ENCODE measurements at regions not wholly inside any gene's neighbourhood (a gene's known extent, or its start where the extent isn't known, plus 50 kb on each side); places are given as distances from the start of the nearest gene placed in this dataset.

- H3K4me2 ChIP-seq (ENCODE audit: low read length) = no peak overlapping the region
- no peak overlapping the region for H3K9ac ChIP-seq (ENCODE audit: low read length)
- no peaks in the 10 kb centered on the region for H4K20me1 ChIP-seq (ENCODE audit: insufficient read depth, low read length)
- no peaks in the 10 kb centered on the region for H3K9me3 ChIP-seq (ENCODE audit: insufficient read depth, low read depth, low read length)
- Mint-ChIP-seq H3K27me3 (ENCODE audit: low read depth, unreplicated experiment) (peaks cover 2% of the 10 kb centered on the region), H3K9me3 (ENCODE audit: unreplicated experiment) (peaks cover 2% of the 10 kb centered on the region), H3K27ac (ENCODE audit: unreplicated experiment) (no peak overlapping the region), H3K4me1 (ENCODE audit: low read depth, unreplicated experiment) (no peaks in the 10 kb centered on the region), H3K36me3 (ENCODE audit: low read depth, unreplicated experiment) (peaks cover 2% of the 10 kb centered on the region), H3K4me3 (ENCODE audit: unreplicated experiment) (no peak overlapping the region)
- FAIRE-seq (no peak), DNase-seq (ENCODE audit: low read depth) (no peak)
- H3K27ac ChIP-seq (ENCODE audit: low read depth, low read length) = no peak overlapping the region
- no peak overlapping the region for H2AFZ ChIP-seq (ENCODE audit: low read depth, low read length)
- no peaks in the 10 kb centered on the region for H3K79me2 ChIP-seq (ENCODE audit: insufficient read depth, low read length)
- H3K36me3 ChIP-seq (ENCODE audit: insufficient read depth, low read length) = no peaks in the 10 kb centered on the region
- TF ChIP-seq EZH2 (IDR thresholded peaks at IDR 0.05; ENCODE audit: insufficient read depth, low read length) = no peak
- TF ChIP-seq, protein P1, sequence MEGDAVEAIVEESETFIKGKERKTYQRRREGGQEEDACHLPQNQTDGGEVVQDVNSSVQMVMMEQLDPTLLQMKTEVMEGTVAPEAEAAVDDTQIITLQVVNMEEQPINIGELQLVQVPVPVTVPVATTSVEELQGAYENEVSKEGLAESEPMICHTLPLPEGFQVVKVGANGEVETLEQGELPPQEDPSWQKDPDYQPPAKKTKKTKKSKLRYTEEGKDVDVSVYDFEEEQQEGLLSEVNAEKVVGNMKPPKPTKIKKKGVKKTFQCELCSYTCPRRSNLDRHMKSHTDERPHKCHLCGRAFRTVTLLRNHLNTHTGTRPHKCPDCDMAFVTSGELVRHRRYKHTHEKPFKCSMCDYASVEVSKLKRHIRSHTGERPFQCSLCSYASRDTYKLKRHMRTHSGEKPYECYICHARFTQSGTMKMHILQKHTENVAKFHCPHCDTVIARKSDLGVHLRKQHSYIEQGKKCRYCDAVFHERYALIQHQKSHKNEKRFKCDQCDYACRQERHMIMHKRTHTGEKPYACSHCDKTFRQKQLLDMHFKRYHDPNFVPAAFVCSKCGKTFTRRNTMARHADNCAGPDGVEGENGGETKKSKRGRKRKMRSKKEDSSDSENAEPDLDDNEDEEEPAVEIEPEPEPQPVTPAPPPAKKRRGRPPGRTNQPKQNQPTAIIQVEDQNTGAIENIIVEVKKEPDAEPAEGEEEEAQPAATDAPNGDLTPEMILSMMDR (IDR thresholded peaks at IDR 0.05; ENCODE audit: insufficient read depth, low read depth, low read length) = no peak
- H3K4me3 ChIP-seq (ENCODE audit: insufficient read depth, low read depth, low read length) = no peak overlapping the region
- H3K4me1 ChIP-seq (ENCODE audit: insufficient read depth, low read length) = no peaks in the 10 kb centered on the region
- H3K27me3 ChIP-seq (ENCODE audit: insufficient read depth, low read length) = no peaks in the 10 kb centered on the region
Measured at GRCh38 chr7:17485904-17486303, 187.5 kb downstream of the AHR start.

DNA sequence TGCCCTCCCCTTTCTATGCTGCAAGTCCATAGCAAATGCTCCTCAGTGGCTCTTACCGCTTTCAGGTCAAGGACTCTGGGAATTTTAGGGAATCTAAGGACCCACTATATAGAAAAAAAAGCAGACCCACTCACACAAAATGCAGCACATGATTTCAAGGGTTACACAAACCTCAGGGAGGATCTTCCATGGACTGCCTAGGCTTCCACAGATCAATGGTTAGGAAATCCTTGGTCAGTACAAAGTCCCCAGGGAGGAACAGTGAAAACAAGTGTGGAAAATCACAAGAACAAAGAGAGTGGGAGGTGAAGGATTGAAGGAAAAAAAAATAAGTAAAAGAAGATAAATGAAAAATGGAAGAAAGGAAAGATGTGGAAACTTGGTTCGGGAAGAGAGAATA is 188.4 kb downstream of the AHR start:
- Mint-ChIP-seq H3K4me1 (ENCODE audit: low read depth, unreplicated experiment) (no peaks in the 10 kb centered on the region), H3K27ac (ENCODE audit: unreplicated experiment) (no peak overlapping the region), H3K9me3 (ENCODE audit: unreplicated experiment) (peaks cover 2% of the 10 kb centered on the region), H3K36me3 (ENCODE audit: low read depth, unreplicated experiment) (peaks cover 2% of the 10 kb centered on the region), H3K27me3 (ENCODE audit: low read depth, unreplicated experiment) (peaks cover 2% of the 10 kb centered on the region), H3K4me3 (ENCODE audit: unreplicated experiment) (no peak overlapping the region)
- H3K4me3 ChIP-seq (ENCODE audit: insufficient read depth, low read depth, low read length) = no peak overlapping the region
- H3K79me2 ChIP-seq (ENCODE audit: insufficient read depth, low read length) = no peaks in the 10 kb centered on the region
- no peaks in the 10 kb centered on the region for H3K27me3 ChIP-seq (ENCODE audit: insufficient read depth, low read length)
- H3K4me1 ChIP-seq (ENCODE audit: insufficient read depth, low read length) = no peaks in the 10 kb centered on the region
- H4K20me1 ChIP-seq (ENCODE audit: insufficient read depth, low read length) = no peaks in the 10 kb centered on the region
- TF ChIP-seq, protein P1 (IDR thresholded peaks at IDR 0.05; ENCODE audit: insufficient read depth, low read depth, low read length) = no peak
- TF ChIP-seq EZH2 (IDR thresholded peaks at IDR 0.05; ENCODE audit: insufficient read depth, low read length) = no peak
- no peaks in the 10 kb centered on the region for H3K36me3 ChIP-seq (ENCODE audit: insufficient read depth, low read length)
- DNase-seq (ENCODE audit: low read depth) (no peak), FAIRE-seq (no peak)
- no peak overlapping the region for H3K9ac ChIP-seq (ENCODE audit: low read length)
- H2AFZ ChIP-seq (ENCODE audit: low read depth, low read length) = no peak overlapping the region
- no peaks in the 10 kb centered on the region for H3K9me3 ChIP-seq (ENCODE audit: insufficient read depth, low read depth, low read length)
- no peak overlapping the region for H3K27ac ChIP-seq (ENCODE audit: low read depth, low read length)
- H3K4me2 ChIP-seq (ENCODE audit: low read length) = no peak overlapping the region

GRCh38 chr7:17487343-17487742 is 188.9 kb downstream of the AHR start:
- H3K9ac ChIP-seq (ENCODE audit: low read length) = no peak overlapping the region
- H3K27ac ChIP-seq (ENCODE audit: low read depth, low read length) = no peak overlapping the region
- H3K27me3 ChIP-seq (ENCODE audit: insufficient read depth, low read length) = no peaks in the 10 kb centered on the region
- no peaks in the 10 kb centered on the region for H4K20me1 ChIP-seq (ENCODE audit: insufficient read depth, low read length)
- Mint-ChIP-seq H3K9me3 (ENCODE audit: unreplicated experiment) (peaks cover 2% of the 10 kb centered on the region), H3K36me3 (ENCODE audit: low read depth, unreplicated experiment) (peaks cover 2% of the 10 kb centered on the region), H3K4me3 (ENCODE audit: unreplicated experiment) (no peak overlapping the region), H3K27ac (ENCODE audit: unreplicated experiment) (no peak overlapping the region), H3K27me3 (ENCODE audit: low read depth, unreplicated experiment) (peaks cover 2% of the 10 kb centered on the region), H3K4me1 (ENCODE audit: low read depth, unreplicated experiment) (no peaks in the 10 kb centered on the region)
- no peaks in the 10 kb centered on the region for H3K4me1 ChIP-seq (ENCODE audit: insufficient read depth, low read length)
- no peak for FAIRE-seq
- no peak overlapping the region for H3K4me3 ChIP-seq (ENCODE audit: insufficient read depth, low read depth, low read length)
- H3K9me3 ChIP-seq (ENCODE audit: insufficient read depth, low read depth, low read length) = no peaks in the 10 kb centered on the region
- no peak overlapping the region for H3K4me2 ChIP-seq (ENCODE audit: low read length)
- no peak for DNase-seq (ENCODE audit: low read depth)
- H3K79me2 ChIP-seq (ENCODE audit: insufficient read depth, low read length) = no peaks in the 10 kb centered on the region
- no peaks in the 10 kb centered on the region for H3K36me3 ChIP-seq (ENCODE audit: insufficient read depth, low read length)
- H2AFZ ChIP-seq (ENCODE audit: low read depth, low read length) = no peak overlapping the region
- TF ChIP-seq, protein P1 (IDR thresholded peaks at IDR 0.05; ENCODE audit: insufficient read depth, low read depth, low read length) = no peak
- no peak for TF ChIP-seq EZH2 (IDR thresholded peaks at IDR 0.05; ENCODE audit: insufficient read depth, low read length)

All from astrocyte (in vitro differentiated cells and primary cell).